HG03175 (cell line): ENCODE measurements at regions not wholly inside any gene's neighbourhood (a gene's known extent, or its start where the extent isn't known, plus 50 kb on each side); places are given as distances from the start of the nearest gene placed in this dataset.

Experiments
- ATAC-seq: cut with Tn5 transposase; IDR thresholded peaks from one replicate; pipeline ENCODE4 v1.9.1; 2021; ENCODE audit warnings: mild to moderate bottlenecking, moderate library complexity; ENCODE audit not compliant: unreplicated experiment

DNA sequence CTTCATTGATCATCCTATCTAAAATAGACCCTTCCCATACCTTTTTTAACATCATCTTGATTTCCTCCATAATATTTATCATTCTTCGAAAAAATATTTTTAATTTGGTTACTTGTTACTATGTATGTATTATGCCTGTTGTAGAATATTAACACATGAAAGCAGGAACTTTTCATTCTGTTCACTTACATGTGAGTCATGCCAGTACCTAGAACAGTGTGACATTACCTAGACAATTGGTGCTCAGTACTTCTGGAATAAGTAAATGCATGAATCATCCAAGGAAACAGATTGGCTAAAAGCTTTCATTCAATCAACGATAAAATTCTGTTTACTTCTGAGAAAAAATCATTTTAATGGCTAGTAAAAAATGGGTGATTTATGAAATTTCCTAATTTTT, 76.4 kb downstream of the CXXC4 start:
- ATAC-seq: no peak

DNA sequence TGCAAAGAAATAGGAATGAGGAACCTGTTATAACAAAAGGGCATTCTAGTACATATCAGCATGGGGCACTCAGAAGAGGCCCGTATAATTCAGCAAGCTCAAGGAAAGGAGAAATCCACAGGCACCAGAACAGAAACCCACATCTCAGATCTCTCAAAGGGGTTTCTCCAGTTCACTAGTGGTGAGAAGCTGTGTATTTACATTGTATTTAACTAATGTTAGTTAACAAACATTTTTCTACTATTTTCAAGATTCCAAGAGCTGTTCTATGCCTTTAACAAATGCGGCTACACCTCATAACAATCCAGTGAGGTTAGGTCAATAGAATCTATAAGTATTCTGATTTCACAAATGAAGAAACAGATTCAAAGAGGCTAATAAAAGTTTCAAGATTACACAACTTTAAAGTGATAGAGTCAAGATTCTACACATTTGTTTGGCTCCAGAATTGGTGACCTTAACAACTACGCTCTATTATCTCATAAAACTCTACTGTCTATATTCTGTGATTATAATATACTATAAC, 77.3 kb downstream of the CXXC4 start:
- ATAC-seq: no peak

DNA sequence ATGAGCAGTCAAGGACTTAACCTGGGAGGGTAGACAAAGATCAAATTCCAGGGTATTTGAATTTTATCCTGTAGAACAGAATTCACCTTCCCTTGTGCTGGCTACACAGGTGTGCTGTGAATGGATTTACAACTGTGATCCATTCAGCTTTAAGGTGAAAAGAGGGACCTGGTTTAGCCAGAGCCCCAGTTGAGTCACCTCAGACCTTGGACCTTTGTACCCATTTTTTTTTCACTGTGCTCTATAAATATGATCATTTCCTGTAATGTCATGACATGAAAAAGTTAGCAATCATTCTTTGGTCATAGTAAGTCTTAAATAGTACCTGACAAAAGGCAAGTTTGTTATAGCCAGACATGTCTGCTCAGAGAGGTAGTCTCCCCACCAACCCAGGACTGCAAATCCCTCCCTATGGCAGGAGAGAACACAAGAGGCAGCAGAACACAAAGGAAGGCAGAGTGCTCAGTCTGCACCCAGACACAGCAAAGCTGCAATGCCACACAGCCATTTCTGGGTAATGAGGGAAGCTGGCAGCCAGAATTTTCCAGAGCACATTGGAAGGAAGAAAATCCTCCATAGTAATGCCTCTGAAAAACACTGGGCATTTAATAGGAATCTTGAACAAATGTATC, 77.9 kb downstream of the CXXC4 start:
- ATAC-seq: no peak

DNA sequence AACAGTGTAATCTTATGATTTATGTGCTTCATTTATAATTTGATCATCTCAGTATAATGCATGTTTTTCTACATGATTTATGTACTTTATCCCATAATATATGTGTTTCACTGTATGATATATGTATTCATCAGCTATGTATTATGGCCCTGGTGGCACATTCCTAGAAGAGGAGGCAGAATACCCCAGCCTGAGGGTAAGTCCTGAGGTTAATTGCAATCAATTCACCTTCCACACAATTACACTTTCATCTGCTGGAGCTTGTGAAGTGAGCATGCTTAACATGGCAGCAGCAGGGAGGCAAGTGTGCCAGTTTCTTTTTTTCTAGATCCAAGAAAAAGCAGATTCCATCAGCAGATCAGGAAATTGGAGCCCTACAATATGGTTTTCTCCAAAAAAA, 81.2 kb downstream of the CXXC4 start:
- no peak for ATAC-seq

DNA sequence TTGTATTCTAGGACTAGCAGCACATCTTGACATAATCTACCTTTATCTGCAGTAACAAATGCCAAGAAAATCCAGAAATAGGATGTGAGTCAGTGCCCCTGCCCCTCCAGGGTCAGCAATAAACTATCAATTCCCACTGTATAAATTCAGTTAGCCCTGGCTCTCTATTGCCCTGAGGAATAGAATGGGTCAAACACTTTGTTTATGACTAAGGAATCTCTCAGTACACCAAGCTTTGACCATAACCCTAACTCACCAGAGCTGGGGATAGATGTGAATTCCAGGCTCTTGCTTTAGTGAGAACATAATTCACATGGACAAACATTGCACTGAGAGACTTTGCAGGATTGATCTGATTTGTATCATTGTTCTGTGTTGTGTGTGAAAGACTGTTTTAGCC, 82.3 kb downstream of the CXXC4 start:
- ATAC-seq: no peak

DNA sequence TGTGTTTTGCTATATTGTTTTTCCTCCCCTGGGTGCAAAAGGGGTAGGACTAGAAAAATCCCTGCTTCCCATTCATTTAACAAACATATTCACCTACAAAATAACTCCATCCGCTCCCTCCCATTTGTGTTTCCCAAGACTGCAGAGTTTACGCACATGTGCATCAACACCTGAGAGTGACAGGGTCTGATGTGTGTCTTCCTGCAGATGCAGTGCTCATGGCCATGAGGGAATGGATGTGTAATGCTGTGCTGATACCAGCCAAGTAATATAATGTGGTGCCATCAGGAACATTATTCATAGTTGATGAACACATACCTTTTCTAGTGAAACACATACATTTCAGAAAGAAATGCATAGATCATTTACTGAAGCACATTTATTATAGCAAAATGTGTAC, 83.2 kb downstream of the CXXC4 start:
- no peak for ATAC-seq

DNA sequence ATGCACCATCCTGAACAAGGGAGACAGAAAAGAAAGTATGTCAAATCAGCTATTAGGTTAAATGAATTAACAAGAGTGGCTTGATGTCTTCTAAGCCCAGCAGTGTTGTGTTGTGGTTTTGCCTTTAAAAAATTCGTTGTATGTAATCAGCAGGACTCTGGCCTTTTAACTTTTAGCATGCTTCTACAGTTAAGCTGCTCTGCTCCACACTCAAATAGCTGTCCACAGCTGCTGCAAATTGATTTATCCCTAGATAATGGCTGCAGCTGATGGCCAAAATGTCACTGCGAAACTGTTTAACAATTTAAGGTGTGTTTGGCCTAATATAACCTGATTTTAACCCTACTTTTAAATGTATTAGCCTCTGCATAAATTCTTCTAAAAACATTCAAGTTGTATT, 85.8 kb downstream of the CXXC4 start:
- ATAC-seq: no peak

DNA sequence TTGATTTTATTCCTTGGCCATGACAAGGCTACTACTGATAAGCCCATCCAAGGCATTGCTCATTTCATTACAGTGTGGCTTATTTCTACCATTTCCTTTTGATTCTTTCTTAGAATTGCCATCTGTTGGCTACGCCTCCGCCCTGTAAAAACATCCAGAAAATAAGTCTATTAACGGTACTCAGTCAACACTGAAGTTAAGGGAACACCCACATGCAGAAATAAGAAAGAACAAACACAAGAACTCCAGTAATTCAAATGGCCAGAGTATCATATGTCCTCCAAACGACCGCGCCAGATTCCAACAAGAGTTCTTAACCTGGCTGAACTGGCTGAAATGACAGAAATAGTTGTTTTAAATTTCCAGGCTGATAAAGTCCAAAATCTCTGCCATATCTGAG, 90.3 kb downstream of the CXXC4 start:
- ATAC-seq: no peak

DNA sequence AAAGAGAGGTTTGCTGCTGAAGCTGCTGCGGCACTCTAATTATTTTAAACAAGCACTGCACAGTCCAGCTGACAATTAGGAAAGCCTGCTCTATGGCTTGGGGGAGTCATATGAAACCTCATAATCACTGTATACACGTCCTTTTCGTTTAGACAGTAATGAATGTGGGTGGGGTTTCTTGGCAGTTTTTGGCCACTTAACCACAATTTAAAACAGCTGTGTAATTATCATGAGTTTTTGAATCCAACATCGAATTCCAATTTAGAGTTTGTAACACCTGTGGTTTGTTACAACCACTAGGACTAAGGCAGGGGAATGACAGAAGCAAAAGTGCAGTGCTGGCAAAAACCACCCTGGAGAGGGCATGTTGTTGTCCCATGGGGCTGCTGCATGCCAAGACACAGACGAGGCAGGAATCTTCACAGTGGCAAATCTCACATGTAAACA, 99.5 kb downstream of the CXXC4 start:
- ATAC-seq: no peak

DNA sequence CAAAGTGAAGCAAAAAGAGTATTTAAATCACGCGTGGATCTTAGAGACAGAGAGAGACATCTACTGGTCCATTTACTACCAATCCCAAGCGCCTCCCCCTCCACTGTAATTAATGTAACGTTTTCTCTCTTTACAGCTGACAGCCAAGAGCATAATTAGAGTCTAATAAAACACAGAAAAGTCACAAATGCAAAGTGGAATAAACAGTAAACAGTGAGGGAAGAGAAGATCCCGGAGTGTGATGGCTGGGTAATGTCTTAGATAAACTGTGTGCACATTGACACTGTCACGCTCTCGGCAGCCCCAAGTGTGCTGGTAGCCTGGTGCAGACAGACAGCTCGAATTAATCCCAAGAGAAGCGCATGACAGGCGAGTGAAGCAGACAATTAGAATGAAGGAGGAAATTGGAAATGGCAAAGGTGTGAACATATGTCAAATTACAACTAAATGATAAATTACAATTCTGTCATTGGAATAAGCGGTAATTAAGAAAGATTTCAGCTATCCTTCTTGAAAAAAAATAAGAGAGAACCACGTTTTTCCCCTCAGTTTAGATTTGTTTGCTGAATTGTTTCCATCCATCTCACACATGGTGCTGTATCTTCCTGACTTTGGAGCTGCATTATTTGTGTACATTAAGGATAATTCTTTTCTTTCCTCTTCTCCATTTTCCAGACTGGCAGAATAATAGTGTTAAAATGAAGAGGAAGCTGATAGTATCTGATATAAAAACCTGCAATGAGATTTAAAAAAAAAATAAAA, 100.1 kb downstream of the CXXC4 start:
- no peak for ATAC-seq

DNA sequence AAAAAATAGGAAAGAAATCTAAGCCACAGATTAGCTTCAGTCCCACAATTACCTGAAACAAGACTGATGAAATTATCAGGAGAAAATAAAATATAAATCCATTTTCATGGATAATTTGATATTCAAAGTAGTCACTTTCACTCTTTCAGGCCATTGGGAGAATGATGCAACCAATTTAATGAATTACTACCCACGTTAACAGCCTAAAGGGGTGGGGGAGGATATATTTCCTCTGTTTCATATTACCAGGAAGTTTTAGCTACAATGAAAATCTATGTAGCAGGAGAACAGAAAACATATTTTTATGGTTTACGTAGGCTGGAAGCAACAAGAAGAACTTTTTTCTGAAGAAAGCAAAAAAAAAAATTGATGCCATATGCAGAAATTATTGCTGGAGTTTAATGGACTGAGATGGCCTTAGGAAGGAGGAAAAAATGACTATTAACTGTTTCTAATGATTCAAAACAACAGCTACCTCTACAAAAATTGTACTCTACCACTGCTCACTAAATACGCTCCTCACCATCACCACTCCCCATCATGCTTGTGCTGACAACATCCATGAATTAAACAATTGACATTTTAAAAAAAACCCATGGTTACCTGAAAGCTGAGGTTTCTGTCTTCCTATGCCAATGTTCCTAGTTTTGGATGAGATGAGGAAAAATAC, 100.9 kb downstream of the CXXC4 start:
- ATAC-seq: no peak

DNA sequence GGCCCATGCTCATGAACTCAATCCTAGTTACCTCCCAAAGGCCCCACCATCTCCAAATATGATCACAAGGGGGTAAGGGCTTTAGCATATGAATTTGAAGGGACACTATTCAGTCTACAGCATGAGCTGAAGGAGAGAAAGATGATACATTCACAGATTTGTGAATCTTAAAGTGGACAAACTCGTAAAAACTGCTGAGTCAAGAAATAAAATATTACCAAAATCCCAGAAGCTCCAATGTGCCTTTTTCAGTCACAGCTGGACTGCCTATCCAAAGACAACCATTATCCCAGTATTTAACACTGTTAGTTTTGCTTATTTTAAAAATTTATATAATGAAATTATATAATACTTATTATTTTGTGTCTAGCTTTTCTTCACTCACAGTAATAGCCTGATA, 109.0 kb downstream of the CXXC4 start:
- no peak for ATAC-seq

DNA sequence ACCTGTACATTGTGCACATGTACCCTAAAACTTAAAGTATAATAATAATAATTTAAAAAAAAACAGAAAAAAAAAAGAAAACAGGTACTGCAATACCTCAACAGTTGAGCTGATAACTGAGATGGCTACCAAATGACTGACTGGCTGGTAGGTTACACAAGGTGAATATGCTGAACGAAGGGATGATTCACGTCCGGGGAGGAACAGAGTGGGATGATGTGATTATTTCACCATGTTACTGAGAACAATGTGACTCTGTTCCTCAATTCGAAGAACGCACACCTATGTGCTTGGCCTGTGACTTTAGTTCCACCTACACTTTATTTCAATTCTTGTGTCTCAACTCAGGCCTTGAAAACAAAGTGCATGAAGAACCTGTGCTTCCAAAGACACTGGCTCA, 111.7 kb downstream of the CXXC4 start:
- ATAC-seq: no peak

DNA sequence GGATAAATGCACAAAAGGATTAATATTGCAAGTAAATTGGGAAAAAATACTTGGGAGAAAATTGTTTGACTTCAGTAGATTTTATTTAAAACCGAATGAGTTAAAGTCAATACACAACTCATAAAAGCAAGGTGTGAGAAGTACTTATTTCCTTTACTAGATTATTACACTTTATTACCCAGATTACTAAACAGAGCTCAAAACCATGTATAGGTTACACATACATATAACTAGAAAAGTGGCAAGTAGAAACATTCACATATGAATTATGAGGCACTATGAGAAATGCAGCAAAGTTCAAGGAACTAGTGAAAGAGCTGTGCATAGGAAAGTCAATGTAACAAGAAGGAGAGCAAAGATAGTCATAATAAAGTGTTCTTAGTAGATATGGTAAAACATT, 113.0 kb downstream of the CXXC4 start:
- no peak for ATAC-seq

DNA sequence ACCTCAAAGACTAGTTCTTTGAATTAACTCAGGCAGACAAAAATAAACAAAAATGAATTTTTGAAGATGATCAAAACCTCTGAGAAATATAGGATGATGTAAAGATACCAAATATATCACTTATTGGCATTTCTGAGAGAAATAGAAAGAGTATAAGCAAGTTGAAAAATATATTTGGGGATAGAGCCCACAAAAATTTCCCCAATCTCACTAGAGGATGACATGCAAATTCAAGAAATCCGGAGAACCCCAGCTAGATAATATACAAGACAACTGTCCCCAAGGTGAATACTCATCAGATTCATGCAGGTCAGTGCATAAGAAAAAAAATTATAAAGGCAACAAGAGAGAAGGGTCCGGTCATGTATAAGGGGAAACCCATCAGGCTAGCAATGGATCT, 129.1 kb downstream of the CXXC4 start:
- ATAC-seq: no peak

DNA sequence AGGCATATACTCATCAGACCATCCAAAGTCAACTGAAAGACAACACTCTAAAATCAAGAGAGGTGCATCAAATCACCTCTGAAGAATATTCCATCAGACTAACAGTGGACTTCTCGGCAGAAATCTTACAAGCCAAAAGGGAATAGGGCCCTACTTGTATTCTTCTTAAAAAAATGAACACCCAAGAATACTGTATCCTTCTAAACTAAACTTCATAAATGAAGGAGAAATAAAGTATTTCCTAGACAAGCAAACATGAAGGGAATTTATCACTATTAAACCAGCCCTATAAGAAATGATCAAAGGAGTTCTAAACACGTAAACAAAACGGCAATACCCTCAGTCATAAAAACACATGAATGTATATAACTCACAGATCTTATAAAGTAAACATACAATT, 141.2 kb downstream of the CXXC4 start:
- no peak for ATAC-seq

DNA sequence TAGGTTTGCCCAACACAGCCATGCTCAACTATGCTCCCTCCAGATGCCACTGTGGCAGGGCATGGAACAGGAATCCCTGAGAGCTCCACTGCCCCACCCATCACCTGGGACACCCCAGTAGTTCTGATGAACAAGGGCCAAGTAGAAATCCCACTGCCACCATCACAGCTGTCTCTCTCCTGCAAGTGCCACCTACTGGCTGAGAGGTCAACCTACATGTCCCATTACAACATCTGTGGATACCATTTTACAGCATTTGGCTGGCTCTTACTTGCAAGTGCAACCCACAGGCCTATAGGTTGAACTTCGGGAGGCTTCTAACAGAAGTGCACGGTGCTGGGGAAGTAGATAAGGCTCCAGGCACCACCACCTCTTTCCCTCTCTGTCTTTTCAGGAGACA, 142.5 kb downstream of the CXXC4 start:
- ATAC-seq: no peak

DNA sequence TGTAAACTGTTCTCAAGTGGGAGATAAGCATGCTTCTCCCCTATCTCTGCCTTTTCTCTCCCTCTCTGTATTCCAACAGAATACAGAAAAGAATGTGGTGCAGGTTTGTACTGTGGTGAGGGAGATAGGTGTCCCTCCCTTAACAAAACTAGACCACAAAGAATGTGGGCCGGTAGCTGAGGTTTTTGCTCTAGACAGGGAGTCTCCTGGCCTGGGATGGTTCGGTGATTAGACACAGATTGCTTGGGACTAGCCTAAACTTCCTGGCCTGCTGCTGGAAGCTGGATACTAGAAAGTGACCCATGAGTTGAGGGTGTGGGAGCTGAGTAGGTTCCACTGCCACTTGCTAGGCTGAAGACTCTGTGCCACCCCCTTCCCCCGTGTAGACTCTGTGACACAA, 143.0 kb downstream of the CXXC4 start:
- ATAC-seq: no peak

DNA sequence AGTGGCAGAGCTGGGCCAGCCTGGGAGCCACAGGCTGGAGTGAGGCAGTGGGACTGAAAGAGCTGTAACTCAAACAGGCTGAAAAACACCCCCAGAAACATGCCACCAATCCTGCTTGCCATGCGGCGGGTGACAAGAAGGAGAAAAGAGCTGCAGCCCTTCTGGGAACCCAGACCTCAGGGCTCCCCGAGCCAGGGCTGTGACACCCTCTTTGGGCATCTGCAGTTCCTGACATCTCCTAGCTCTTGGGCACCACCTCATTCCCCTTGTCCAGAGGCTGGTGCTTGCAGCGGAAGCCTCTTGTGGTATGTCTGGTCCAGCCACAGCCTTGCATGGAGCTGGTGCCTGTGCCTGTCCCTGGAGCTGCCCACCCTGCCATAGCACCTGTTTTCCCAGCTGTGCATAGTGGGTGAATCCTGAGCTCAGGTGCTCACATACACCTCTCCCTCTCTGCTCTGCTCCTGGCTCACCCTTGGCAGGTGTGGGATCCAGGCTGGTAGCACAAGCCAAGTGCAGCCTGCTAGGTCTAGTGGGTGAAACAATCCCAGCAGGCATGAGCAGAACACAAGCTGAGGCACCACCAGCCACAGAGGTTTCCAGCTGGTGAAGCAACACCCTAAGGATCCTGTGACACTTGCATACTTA, 149.0 kb downstream of the CXXC4 start:
- ATAC-seq: no peak

DNA sequence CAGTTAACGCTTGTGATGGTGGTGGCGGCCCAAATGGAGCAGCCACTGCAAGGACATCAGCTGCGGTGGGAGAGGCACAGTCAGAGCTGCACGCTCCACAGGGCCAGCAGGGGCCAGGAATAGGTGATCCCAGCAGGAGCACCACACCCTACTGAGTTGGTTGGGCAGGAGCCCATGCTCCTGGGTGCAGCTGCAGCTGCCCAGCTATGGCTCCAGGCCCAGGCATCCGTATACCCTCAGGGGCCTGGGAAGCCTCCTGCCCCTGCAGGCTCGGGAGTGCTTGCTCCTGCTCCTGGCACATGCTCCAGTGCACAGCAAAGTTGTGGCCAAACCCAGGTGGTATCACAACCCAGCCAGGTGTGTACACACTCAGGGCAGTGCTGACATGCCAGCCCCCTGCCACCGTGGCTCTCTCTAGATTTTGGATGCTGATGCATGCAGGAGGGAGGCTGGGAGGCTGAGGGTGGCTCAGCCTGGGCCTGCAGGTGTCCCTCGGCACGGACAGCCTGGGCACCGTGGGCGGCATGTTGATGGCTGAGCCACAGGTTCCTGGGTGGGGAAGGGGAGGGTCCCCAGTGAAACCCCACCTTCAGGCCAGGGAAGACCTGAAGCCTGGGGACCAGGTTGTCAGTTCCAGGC, 150.2 kb downstream of the CXXC4 start:
- ATAC-seq: no peak

DNA sequence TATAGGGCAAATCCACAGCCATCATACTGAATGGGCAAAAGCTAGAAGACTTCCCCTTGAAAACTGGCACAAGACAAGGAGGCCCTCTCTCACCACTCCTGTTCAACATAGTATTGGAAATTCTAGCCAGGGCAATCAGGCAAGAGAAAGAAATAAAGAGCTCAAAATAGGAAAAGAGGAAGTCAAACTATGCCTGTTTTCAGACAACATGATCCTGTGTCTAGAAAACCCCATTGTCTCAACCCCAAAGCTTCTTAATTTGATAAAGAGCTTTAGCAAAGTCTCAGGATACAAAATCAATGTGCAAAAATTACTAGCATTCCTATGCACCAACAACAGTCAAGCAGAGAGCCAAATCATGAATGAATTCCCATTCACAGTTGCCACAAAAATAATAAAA, 160.3 kb downstream of the CXXC4 start:
- no peak for ATAC-seq
